SK-N-MC (cell line): ENCODE measurements at regions not wholly inside any gene's neighbourhood (a gene's known extent, or its start where the extent isn't known, plus 50 kb on each side); places are given as distances from the start of the nearest gene placed in this dataset.

Experiments
- EZH2 ChIP-seq: fragments of 200-600 bp; sonication (generic); IDR thresholded peaks from one replicate; pipeline ENCODE4 v1.6.1; 2017; ENCODE audit warnings: antibody characterized with exemption
- POLR2AphosphoS5 ChIP-seq: IDR thresholded peaks from 2 replicates; pipeline ENCODE4 v1.6.1; 2012; ENCODE audit warnings: mild to moderate bottlenecking, low read depth, low read length, borderline replicate concordance

- TF ChIP-seq POLR2AphosphoS5 (no peak), EZH2 (no peak)
Measured at GRCh38 chr2:134195341-134195740, 58.5 kb upstream of the MGAT5 start.
